ENCODE measurements at regions not wholly inside any gene's neighbourhood (a gene's known extent, or its start where the extent isn't known, plus 50 kb on each side); places are given as distances from the start of the nearest gene placed in this dataset.
"Not testable (repeated sequence)": the region's sequence is repeated elsewhere in the genome, so short reads cannot be mapped to it uniquely, and the experiment has no call there.

- no peak for DNase-seq (ENCODE audit: low read depth in 2 of 2)
These were observed 169.8 kb downstream of the LEPR start for GRCh38 chr1:65590279-65590678.

DNA sequence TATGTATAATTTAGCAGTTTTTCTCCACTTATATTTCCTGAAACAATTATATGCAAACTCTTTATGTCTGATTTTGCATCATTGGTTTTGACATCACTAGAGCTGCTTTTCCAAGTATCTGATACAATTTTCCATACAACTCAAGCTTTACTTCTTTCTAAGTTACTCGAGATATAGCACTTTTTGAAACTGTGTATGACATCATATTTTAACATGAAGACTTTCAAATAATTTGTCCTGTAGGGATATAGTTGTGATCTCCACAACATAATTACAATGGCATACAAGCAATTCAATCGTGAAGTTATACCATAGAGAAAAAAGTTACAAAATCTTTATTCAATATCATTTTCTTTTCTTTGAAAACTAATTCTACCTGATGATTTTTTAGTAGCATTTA, 173.0 kb downstream of the LEPR start:
- DNase-seq (ENCODE audit: low read depth in 2 of 2), result no peak

- DNase-seq (ENCODE audit: low read depth in 2 of 2), result no peak
These were observed 175.3 kb downstream of the LEPR start for GRCh38 chr1:65595724-65596123.

DNA sequence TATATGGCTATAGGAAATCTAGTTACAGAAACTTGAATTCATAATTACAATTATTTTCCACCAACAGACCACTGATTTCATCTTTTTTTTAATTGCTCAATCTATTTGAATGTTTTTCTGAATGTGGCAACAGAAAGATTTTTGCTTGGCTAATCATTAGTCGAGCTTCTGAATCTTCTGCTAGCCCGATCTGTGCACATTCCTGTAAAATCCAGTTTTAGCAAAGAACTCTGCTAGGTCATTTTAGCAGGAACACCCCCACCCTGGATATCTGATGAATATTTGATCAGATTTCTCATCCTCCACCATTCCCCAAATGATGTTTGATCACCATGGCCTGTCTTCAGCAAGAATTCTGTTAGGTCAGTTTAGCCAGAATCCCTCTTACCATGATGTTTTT, 176.3 kb downstream of the LEPR start:
- DNase-seq (ENCODE audit: low read depth in 2 of 2), result no peak

DNA sequence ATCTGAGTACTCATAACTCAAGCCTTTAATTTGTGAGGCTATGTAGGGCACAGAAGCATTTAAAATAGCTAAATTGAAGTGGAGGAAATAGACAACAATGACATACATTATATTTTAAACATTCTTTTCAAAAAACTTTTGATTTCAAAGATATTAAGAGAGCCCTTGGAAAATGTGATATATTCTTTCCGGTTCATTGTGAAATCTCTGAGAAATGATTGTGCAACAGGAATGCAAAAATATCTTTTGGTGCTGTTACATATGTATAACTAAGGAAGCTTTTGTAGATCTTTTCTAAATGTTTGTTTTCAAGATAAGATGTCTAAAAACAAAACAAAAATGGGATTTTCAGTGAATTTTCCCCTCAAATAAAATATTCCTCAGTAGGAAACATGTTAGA, 185.2 kb downstream of the LEPR start:
- no peak for DNase-seq (ENCODE audit: low read depth in 2 of 2)

DNA sequence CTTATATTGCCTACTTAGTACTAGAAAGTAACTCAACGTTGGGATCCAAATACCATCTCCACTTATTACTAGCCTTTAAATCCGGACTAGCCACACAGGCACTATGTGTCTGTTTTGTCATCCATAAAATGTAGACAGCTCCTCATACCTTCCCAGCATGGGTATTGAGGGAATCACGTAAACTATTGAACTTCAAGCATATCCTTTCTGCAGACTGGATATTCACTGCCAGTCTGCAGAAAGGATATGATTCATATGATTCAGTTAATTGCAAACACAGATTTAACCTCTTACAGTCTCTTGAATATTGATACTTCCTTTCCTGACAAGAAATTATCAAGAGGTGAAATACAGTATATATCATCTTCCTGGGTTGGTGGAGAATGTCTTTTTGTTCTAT, 186.0 kb downstream of the LEPR start:
- no peak for DNase-seq (ENCODE audit: low read depth in 2 of 2)

GRCh38 chr1:65613884-65614283, 178.8 kb upstream of the PDE4B start:
- DNase-seq (ENCODE audit: low read depth in 2 of 2), result no peak

DNA sequence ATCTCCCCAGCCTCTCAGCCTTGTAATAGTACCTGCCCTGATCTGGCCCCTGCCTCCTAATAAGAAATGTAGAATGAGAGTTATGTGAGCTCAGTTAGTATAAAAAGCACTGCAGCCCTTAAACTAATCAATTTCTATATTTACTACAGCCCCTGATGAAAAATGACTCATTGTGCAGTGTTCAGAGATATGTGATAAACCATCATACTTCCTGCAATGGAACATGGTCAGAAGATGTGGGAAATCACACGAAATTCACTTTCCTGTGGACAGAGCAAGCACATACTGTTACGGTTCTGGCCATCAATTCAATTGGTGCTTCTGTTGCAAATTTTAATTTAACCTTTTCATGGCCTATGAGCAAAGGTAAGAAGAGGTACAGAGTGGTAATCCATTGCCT, 176.8 kb upstream of the PDE4B start:
- no peak for DNase-seq (ENCODE audit: low read depth in 2 of 2)

DNA sequence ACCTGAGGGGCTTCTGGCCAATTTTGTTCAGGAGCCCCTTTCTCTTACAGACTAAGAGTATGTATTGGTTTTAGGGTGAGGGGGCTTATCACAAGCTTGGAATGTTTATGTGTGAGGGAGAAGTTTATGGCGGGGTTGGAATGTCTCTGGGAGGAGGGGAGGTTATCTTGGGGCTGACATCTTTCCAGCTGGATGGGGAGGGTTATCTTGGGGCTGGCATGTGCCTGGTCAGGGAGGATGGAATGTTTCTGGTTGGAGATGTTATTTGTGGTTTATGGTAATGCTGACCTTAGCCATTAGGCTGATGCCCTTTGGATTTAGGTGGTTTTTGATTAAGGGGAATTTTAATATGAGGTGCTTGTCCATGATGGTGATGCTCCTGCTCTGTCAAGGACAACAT, 171.0 kb upstream of the PDE4B start:
- not testable (repeated sequence) for DNase-seq (ENCODE audit: low read depth in 2 of 2)

DNA sequence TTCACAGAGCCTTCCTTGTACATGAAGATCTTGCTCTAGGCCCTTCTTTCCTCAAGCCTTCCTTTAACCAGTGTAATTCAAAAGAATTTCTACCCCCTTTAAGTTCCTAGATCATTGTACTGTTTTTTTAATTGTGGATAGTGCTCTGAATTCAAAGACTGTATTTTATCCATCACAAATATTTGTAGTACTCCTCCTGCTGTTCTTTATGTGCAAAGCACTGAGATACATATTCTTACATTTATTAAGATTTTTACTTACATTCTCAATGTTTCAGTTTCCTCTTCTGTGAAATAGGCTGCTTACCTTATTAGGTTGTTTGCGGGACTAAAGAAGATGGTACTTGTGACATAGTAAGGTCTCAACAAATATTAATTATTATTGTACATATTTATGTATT, 168.8 kb upstream of the PDE4B start:
- no peak for DNase-seq (ENCODE audit: low read depth in 2 of 2)

DNA sequence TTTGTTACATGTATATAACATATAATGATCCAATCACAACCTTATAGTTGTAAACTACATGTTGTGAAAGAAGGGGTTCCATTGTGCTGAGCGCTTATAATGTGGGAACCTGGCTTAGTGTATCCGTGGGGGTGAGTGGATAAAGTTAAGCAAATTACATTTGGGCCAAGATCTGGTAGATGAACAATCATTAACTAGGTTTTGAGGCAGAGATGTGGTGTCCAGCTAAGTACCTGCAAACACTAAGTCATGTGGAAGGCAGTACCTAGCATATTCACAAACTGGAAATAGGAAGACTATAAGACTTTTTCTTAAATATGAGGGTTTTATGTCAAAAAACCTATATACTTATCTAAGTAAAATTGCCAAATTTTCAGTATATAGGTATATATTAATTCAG, 167.2 kb upstream of the PDE4B start:
- no peak for DNase-seq (ENCODE audit: low read depth in 2 of 2)

- no peak for DNase-seq (ENCODE audit: low read depth in 2 of 2)
These were observed 166.7 kb upstream of the PDE4B start for GRCh38 chr1:65626003-65626402.

- DNase-seq (ENCODE audit: low read depth in 2 of 2), result no peak
These were observed 162.9 kb upstream of the PDE4B start for GRCh38 chr1:65629788-65630187.

DNA sequence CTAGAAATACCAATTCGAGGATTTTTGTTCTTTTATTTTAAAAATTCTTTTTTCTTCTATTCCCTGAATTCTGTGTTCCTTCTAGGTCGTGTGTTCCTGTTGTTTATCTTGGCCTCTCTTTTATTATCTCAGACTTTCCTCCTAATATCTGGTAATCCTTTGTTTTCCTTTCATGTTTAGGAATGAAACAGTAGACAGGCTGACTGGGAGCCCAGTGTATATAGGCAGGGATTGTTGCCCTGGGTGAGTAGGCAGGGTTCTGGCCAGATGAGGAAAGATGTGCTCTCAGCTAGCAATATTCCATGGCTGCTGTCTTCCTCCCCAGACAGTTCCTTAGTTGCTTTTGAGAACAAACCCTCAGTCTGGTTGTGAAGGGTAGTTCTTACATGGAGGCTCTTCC, 161.8 kb upstream of the PDE4B start:
- no peak for DNase-seq (ENCODE audit: low read depth in 2 of 2)

DNA sequence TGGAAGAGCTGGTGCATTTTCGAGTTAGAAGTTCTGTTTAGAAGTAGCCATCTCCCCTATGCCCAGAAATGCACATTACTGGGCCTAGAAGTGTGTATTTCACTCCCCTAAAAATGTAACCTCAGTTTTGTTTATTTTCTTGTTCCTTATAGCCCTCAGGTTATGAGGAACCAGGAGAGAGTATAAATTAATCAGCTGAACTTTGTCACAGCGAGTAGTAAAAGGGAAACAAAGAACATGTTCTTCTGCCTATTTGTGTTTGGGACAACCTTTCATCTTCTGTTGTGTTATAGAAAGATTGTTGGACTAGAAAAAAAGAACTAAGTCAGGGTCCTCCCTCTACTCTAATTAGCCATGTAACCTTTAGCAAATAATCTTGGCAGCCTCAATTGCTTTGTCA, 160.5 kb upstream of the PDE4B start:
- DNase-seq (ENCODE audit: low read depth in 2 of 2), result no peak

DNA sequence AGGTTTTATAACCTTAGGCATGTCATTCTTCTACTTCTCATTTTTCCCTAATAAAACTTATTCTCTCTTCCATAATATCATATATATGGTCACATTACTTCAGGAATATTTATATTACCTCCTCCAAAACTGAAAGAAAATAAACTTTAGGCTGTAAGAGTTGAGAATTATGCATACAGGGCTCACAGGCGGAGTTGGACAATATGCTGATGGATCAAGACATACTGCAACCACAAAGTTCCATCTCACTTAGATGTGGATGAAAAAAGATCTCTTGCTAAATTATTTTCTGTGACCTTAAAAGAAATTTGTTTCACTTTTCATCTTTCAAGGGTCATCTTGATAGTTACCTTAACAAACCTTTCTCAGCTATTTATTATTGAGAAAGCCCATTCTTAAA, 152.6 kb upstream of the PDE4B start:
- DNase-seq (ENCODE audit: low read depth in 2 of 2), result no peak

DNA sequence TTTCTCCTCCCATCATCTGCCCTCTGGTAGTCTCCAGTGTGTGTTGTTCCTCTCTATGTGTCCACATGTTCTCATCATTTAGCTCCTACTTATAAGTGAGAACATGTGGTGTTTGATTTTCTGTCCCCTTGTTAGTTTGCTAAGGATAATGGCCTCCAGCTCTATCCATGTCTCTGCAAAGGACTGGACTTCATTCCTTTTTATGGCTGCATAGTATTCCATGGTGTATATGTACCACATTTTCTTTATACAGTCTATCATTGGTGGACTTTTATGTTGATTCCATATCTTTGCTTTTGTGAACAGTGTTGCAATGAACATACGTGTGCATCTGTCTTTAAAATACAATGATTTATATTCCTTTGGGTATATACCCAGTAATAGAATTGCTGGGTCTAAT, 143.5 kb upstream of the PDE4B start:
- not testable (repeated sequence) for DNase-seq (ENCODE audit: low read depth in 2 of 2)

DNA sequence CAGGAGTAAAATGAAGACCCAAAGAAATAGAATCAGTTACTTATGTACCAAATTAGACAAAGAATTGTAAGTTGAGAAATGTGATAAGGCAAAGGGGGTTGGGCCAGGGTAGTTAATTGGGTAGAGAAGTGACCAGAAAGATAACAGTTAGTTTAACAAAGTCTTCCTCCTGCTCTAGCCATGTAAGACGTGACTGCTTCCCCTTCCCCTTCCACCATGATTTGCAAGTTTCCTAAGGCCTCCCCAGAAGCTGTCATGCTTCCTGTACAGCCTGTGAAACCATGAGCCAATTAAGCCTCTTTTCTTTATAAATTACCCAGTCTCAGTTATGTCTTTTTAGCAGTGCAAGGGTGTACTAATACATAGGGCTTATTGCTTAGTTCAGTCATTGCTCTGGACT, 142.0 kb upstream of the PDE4B start:
- DNase-seq (ENCODE audit: low read depth in 2 of 2), result no peak

GRCh38 chr1:65654526-65654925, 138.2 kb upstream of the PDE4B start:
- not testable (repeated sequence) for DNase-seq (ENCODE audit: low read depth in 2 of 2)

- not testable (repeated sequence) for DNase-seq (ENCODE audit: low read depth in 2 of 2)
These were observed 135.1 kb upstream of the PDE4B start for GRCh38 chr1:65657609-65658008.

- DNase-seq (ENCODE audit: low read depth in 2 of 2), result no peak
These were observed 134.6 kb upstream of the PDE4B start for GRCh38 chr1:65658122-65658521.

GRCh38 chr1:65668368-65668767, 124.3 kb upstream of the PDE4B start:
- DNase-seq (ENCODE audit: low read depth in 2 of 2), result no peak

- DNase-seq (ENCODE audit: low read depth in 2 of 2), result no peak
These were observed 122.2 kb upstream of the PDE4B start for GRCh38 chr1:65670518-65670917.

DNA sequence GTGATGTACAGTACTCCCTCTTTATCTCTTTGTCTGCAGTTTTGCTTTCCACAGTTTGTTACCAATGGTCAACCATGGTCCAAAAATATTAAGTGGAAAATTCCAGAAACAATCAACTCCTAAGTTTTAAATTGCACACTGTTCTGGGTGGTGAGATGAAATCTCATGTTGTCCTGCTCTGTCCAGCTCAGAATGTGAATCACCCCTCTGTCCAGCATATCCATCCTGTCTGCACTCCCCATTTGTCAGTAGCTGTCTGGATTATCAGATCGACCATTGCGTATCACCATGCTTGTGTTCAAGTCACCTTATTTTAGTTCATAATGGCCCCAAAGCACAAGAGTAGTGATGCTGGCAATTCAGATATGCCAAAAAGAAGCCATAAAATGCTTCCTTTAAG, 118.2 kb upstream of the PDE4B start:
- DNase-seq (ENCODE audit: low read depth in 2 of 2), result no peak

DNA sequence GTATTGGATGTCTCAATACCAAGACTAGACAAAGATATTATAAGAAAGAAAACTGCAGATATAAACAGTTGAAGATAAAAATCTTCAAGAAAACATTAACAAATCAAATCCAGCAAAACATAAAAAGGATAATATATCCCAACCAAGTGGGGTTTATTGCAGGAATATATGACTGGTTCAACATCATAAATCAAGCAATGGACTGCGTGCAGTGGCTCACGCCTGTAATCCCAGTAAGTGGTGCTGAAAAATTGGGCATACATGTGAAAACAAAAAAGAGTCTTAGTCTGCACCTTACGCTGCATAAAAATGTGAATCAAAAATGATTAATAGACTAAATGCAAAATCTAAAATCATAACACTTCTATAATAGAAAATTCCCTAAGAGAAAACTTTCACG, 112.9 kb upstream of the PDE4B start:
- no peak for DNase-seq (ENCODE audit: low read depth in 2 of 2)

All from stimulated activated CD8-positive, alpha-beta memory T cell treated with anti-CD3 and anti-CD28 coated beads, Interleukin-15, amount 100 ng/mL, for 4 hours (primary cell).